ENCODE measurements at regions not wholly inside any gene's neighbourhood (a gene's known extent, or its start where the extent isn't known, plus 50 kb on each side); places are given as distances from the start of the nearest gene placed in this dataset.

DNA sequence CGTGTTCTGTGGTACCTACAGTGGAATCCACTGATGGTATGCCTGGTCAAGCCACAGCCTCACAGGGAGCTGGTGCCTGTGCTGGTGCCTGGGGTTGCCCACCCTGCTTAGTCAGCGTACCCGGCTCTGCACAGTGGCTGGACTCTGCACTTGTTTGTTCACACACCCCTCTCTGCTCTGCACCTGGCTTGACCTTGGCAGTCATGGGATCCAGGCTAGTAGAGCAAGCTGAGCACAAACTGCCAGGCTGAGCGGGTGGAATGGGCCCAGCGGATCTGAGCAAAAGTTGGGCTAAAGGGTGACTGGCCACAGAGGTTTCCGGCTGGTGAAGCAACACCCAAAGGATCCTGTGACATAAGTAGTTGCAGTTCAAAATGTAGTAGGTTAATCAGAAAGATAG, 163.5 kb downstream of the CDH19 start:
- WGBS (ENCODE audit: extremely low coverage, insufficient coverage, low lambda C conversion rate), result no CpG with 5 or more reads among the region's 6 CpGs
- Histone ChIP-seq H2BK5ac (ENCODE audit: low read length) (no peak overlapping the region), H3K79me2 (ENCODE audit: control insufficient read depth, insufficient read depth, low read length) (no peaks in the 10 kb centered on the region), H2BK15ac (replicated peaks; ENCODE audit: low read depth) (no peak overlapping the region), H3K4me1 (ENCODE audit: control insufficient read depth, low read depth, low read length) (no peaks in the 10 kb centered on the region), H4K8ac (ENCODE audit: low read depth, low read length) (no peak overlapping the region), H3K4me2 (ENCODE audit: low read length) (no peak overlapping the region), H3K9ac (ENCODE audit: low read length) (no peak overlapping the region), H3K18ac (ENCODE audit: low read length) (no peak overlapping the region), H3K36me3 (ENCODE audit: control insufficient read depth, insufficient read depth, low read length) (no peaks in the 10 kb centered on the region), H4K5ac (ENCODE audit: low read length) (no peak overlapping the region), H2AK5ac (ENCODE audit: low read length) (no peak overlapping the region), H3K27me3 (ENCODE audit: insufficient read depth, low read length, poor library complexity) (no peaks in the 10 kb centered on the region), H3K79me1 (ENCODE audit: low read length) (no peaks in the 10 kb centered on the region), H3K23ac (ENCODE audit: low read length) (no peak overlapping the region), H3K27ac (ENCODE audit: low read depth, low read length) (no peak overlapping the region), H2BK120ac (ENCODE audit: low read depth, low read length) (no peak overlapping the region), H3K4me3 (ENCODE audit: low read length) (no peak overlapping the region), H3K56ac (ENCODE audit: low read length) (no peak overlapping the region), H3K4ac (ENCODE audit: low read depth, low read length) (no peak overlapping the region)
- no peak for DNase-seq

GRCh38 chr18:66439670-66440069, 164.2 kb downstream of the CDH19 start:
- H3K4ac ChIP-seq (ENCODE audit: low read depth, low read length), result no peak overlapping the region
- no peak overlapping the region for H3K4me3 ChIP-seq (ENCODE audit: low read length)
- WGBS (ENCODE audit: extremely low coverage, insufficient coverage, low lambda C conversion rate), result no CpG with 5 or more reads among the region's 7 CpGs

GRCh38 chr18:66438711-66439536, 165.0 kb downstream of the CDH19 start:
- H3K4me1 ChIP-seq (ENCODE audit: control insufficient read depth, low read depth, low read length), result no peaks in the 10 kb centered on the region
- no peaks in the 10 kb centered on the region for H3K79me1 ChIP-seq (ENCODE audit: low read length)
- H3K27ac ChIP-seq (ENCODE audit: low read depth, low read length), result no peak overlapping the region
- no peak overlapping the region for H3K4me2 ChIP-seq (ENCODE audit: low read length)
- no peak overlapping the region for H4K8ac ChIP-seq (ENCODE audit: low read depth, low read length)
- no peak overlapping the region for H3K4ac ChIP-seq (ENCODE audit: low read depth, low read length)
- H4K5ac ChIP-seq (ENCODE audit: low read length), result no peak overlapping the region
- no peak overlapping the region for H3K56ac ChIP-seq (ENCODE audit: low read length)
- no CpG with 5 or more reads among the region's 1 CpG for WGBS (ENCODE audit: extremely low coverage, insufficient coverage, low lambda C conversion rate)
- H3K36me3 ChIP-seq (ENCODE audit: control insufficient read depth, insufficient read depth, low read length), result no peaks in the 10 kb centered on the region
- H3K9ac ChIP-seq (ENCODE audit: low read length), result no peak overlapping the region
- no peak overlapping the region for H2AK5ac ChIP-seq (ENCODE audit: low read length)
- no peak overlapping the region for H2BK5ac ChIP-seq (ENCODE audit: low read length)
- no peak overlapping the region for H3K23ac ChIP-seq (ENCODE audit: low read length)
- DNase-seq, result no peak
- no peaks in the 10 kb centered on the region for H3K27me3 ChIP-seq (ENCODE audit: insufficient read depth, low read length, poor library complexity)
- H2BK15ac ChIP-seq (replicated peaks; ENCODE audit: low read depth), result no peak overlapping the region
- H3K79me2 ChIP-seq (ENCODE audit: control insufficient read depth, insufficient read depth, low read length), result no peaks in the 10 kb centered on the region
- no peak overlapping the region for H3K4me3 ChIP-seq (ENCODE audit: low read length)
- H3K18ac ChIP-seq (ENCODE audit: low read length), result no peak overlapping the region
- H2BK120ac ChIP-seq (ENCODE audit: low read depth, low read length), result no peak overlapping the region

More at GRCh38 chr18:66439670-66440069, 164.2 kb downstream of the CDH19 start:
- no peaks in the 10 kb centered on the region for H3K79me2 ChIP-seq (ENCODE audit: control insufficient read depth, insufficient read depth, low read length)
- DNase-seq, result peak; percentile 14
- no peak overlapping the region for H2BK120ac ChIP-seq (ENCODE audit: low read depth, low read length)
- H4K8ac ChIP-seq (ENCODE audit: low read depth, low read length), result no peak overlapping the region
- H3K56ac ChIP-seq (ENCODE audit: low read length), result no peak overlapping the region
- no peak overlapping the region for H2BK5ac ChIP-seq (ENCODE audit: low read length)
- no peak overlapping the region for H3K27ac ChIP-seq (ENCODE audit: low read depth, low read length)
- H3K79me1 ChIP-seq (ENCODE audit: low read length), result no peaks in the 10 kb centered on the region
- no peak overlapping the region for H2BK15ac ChIP-seq (replicated peaks; ENCODE audit: low read depth)
- no peak overlapping the region for H4K5ac ChIP-seq (ENCODE audit: low read length)
- no peak overlapping the region for H3K18ac ChIP-seq (ENCODE audit: low read length)
- H3K4me1 ChIP-seq (ENCODE audit: control insufficient read depth, low read depth, low read length), result no peaks in the 10 kb centered on the region
- no peak overlapping the region for H3K9ac ChIP-seq (ENCODE audit: low read length)
- H3K36me3 ChIP-seq (ENCODE audit: control insufficient read depth, insufficient read depth, low read length), result no peaks in the 10 kb centered on the region
- no peaks in the 10 kb centered on the region for H3K27me3 ChIP-seq (ENCODE audit: insufficient read depth, low read length, poor library complexity)
- H3K23ac ChIP-seq (ENCODE audit: low read length), result no peak overlapping the region
- H2AK5ac ChIP-seq (ENCODE audit: low read length), result no peak overlapping the region
- no peak overlapping the region for H3K4me2 ChIP-seq (ENCODE audit: low read length)

DNA sequence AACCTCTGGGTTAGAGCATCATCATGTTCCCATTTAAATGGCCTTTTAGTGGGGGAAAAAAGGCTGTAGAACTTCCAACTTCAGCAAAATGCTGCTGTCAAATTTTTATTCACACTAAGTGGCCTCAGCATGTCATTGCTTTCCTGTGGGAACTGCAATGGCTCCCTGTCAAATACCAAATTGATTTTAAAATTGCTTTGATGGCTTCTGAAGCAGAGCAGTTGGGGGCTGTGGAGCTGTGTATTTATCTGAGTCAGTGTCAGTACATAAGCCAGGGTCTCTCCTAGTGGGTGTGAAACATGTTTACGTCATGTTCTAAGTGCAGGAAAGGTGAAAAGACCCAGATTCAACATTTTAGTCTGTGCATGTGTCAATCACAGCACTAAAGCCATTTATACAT, 171.3 kb downstream of the CDH19 start:
- no peak overlapping the region for H4K8ac ChIP-seq (ENCODE audit: low read depth, low read length)
- no peak overlapping the region for H4K5ac ChIP-seq (ENCODE audit: low read length)
- no peak overlapping the region for H3K4me2 ChIP-seq (ENCODE audit: low read length)
- H3K27ac ChIP-seq (ENCODE audit: low read depth, low read length), result no peak overlapping the region
- H2BK5ac ChIP-seq (ENCODE audit: low read length), result no peak overlapping the region
- H2AK5ac ChIP-seq (ENCODE audit: low read length), result no peak overlapping the region
- no peak overlapping the region for H3K23ac ChIP-seq (ENCODE audit: low read length)
- H3K27me3 ChIP-seq (ENCODE audit: insufficient read depth, low read length, poor library complexity), result no peaks in the 10 kb centered on the region
- no peaks in the 10 kb centered on the region for H3K4me1 ChIP-seq (ENCODE audit: control insufficient read depth, low read depth, low read length)
- no peak overlapping the region for H2BK120ac ChIP-seq (ENCODE audit: low read depth, low read length)
- no peak overlapping the region for H2BK15ac ChIP-seq (replicated peaks; ENCODE audit: low read depth)
- no peaks in the 10 kb centered on the region for H3K79me2 ChIP-seq (ENCODE audit: control insufficient read depth, insufficient read depth, low read length)
- no peak overlapping the region for H3K56ac ChIP-seq (ENCODE audit: low read length)
- H3K18ac ChIP-seq (ENCODE audit: low read length), result no peak overlapping the region
- DNase-seq, result no peak
- H3K9ac ChIP-seq (ENCODE audit: low read length), result no peak overlapping the region
- no peak overlapping the region for H3K4ac ChIP-seq (ENCODE audit: low read depth, low read length)
- no peaks in the 10 kb centered on the region for H3K36me3 ChIP-seq (ENCODE audit: control insufficient read depth, insufficient read depth, low read length)
- H3K79me1 ChIP-seq (ENCODE audit: low read length), result no peaks in the 10 kb centered on the region
- no peak overlapping the region for H3K4me3 ChIP-seq (ENCODE audit: low read length)
- no CpG with 5 or more reads among the region's 1 CpG for WGBS (ENCODE audit: extremely low coverage, insufficient coverage, low lambda C conversion rate)

GRCh38 chr18:66428795-66429194, 175.1 kb downstream of the CDH19 start:
- Histone ChIP-seq H3K27ac (ENCODE audit: low read depth, low read length) (no peak overlapping the region), H2BK120ac (ENCODE audit: low read depth, low read length) (no peak overlapping the region), H4K5ac (ENCODE audit: low read length) (no peak overlapping the region), H3K4me2 (ENCODE audit: low read length) (no peak overlapping the region), H3K27me3 (ENCODE audit: insufficient read depth, low read length, poor library complexity) (no peaks in the 10 kb centered on the region), H3K18ac (ENCODE audit: low read length) (no peak overlapping the region), H3K56ac (ENCODE audit: low read length) (no peak overlapping the region), H3K4me1 (ENCODE audit: control insufficient read depth, low read depth, low read length) (no peaks in the 10 kb centered on the region), H2BK5ac (ENCODE audit: low read length) (no peak overlapping the region), H4K8ac (ENCODE audit: low read depth, low read length) (no peak overlapping the region), H3K79me1 (ENCODE audit: low read length) (no peaks in the 10 kb centered on the region), H3K4me3 (ENCODE audit: low read length) (no peak overlapping the region), H3K23ac (ENCODE audit: low read length) (no peak overlapping the region), H3K36me3 (ENCODE audit: control insufficient read depth, insufficient read depth, low read length) (no peaks in the 10 kb centered on the region), H3K4ac (ENCODE audit: low read depth, low read length) (no peak overlapping the region), H3K9ac (ENCODE audit: low read length) (no peak overlapping the region), H2BK15ac (replicated peaks; ENCODE audit: low read depth) (no peak overlapping the region), H3K79me2 (ENCODE audit: control insufficient read depth, insufficient read depth, low read length) (no peaks in the 10 kb centered on the region), H2AK5ac (ENCODE audit: low read length) (no peak overlapping the region)
- no peak for DNase-seq
- no CpG with 5 or more reads among the region's 1 CpG for WGBS (ENCODE audit: extremely low coverage, insufficient coverage, low lambda C conversion rate)

DNA sequence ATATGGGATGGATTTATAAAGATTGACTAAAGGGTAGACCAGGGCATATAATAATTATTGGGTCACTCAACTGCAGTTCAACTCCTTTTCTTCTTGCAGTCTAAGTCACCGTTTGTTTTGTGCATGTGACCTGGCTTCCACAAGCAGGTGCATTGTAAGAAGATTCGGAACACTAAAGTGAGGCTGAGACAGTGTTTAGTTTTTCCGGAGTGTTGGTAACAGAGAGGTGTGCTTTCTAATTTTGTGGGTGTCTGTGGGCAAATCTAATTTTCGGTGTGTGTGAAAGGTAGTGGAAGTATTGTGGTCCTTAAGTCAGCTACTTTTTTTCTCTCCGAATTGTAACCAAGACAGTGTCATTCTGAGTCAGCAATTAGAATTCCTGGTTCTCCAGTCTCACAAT, 184.5 kb downstream of the CDH19 start:
- Histone ChIP-seq H3K4ac (ENCODE audit: low read depth, low read length) (no peak overlapping the region), H3K27ac (ENCODE audit: low read depth, low read length) (no peak overlapping the region), H3K18ac (ENCODE audit: low read length) (no peak overlapping the region), H3K36me3 (ENCODE audit: control insufficient read depth, insufficient read depth, low read length) (no peaks in the 10 kb centered on the region), H2BK120ac (ENCODE audit: low read depth, low read length) (no peak overlapping the region), H2BK15ac (replicated peaks; ENCODE audit: low read depth) (no peak overlapping the region), H3K4me2 (ENCODE audit: low read length) (no peak overlapping the region), H3K79me1 (ENCODE audit: low read length) (no peaks in the 10 kb centered on the region), H3K27me3 (ENCODE audit: insufficient read depth, low read length, poor library complexity) (no peaks in the 10 kb centered on the region), H3K23ac (ENCODE audit: low read length) (no peak overlapping the region), H3K4me3 (ENCODE audit: low read length) (no peak overlapping the region), H3K56ac (ENCODE audit: low read length) (no peak overlapping the region), H4K8ac (ENCODE audit: low read depth, low read length) (no peak overlapping the region), H3K4me1 (ENCODE audit: control insufficient read depth, low read depth, low read length) (no peaks in the 10 kb centered on the region), H2AK5ac (ENCODE audit: low read length) (no peak overlapping the region), H3K79me2 (ENCODE audit: control insufficient read depth, insufficient read depth, low read length) (no peaks in the 10 kb centered on the region), H4K5ac (ENCODE audit: low read length) (no peak overlapping the region), H3K9ac (ENCODE audit: low read length) (no peak overlapping the region), H2BK5ac (ENCODE audit: low read length) (no peak overlapping the region)
- no peak for DNase-seq
- no CpG with 5 or more reads among the region's 5 CpGs for WGBS (ENCODE audit: extremely low coverage, insufficient coverage, low lambda C conversion rate)

All from mesendoderm (in vitro differentiated cells).